GM12864 (cell line): ENCODE measurements at regions not wholly inside any gene's neighbourhood (a gene's known extent, or its start where the extent isn't known, plus 50 kb on each side); places are given as distances from the start of the nearest gene placed in this dataset.

ENCODE experiments used
- DNase-seq: peaks from one replicate; pipeline ENCODE4 v3.0.0-alpha.2; 2011; ENCODE audit warnings: low read depth
- H3K4me3 ChIP-seq: 2 replicates; pipeline ENCODE4 v1.5.1; 2011; ENCODE audit warnings: mild to moderate bottlenecking, low read depth, low read length, control low read depth
- CTCF ChIP-seq: IDR thresholded peaks from 2 replicates; pipeline ENCODE4 v1.5.1; 2011; ENCODE audit warnings: low read depth, mild to moderate bottlenecking, moderate library complexity, low read length, control low read depth, inconsistent platforms; ENCODE audit errors: missing control alignments

DNA sequence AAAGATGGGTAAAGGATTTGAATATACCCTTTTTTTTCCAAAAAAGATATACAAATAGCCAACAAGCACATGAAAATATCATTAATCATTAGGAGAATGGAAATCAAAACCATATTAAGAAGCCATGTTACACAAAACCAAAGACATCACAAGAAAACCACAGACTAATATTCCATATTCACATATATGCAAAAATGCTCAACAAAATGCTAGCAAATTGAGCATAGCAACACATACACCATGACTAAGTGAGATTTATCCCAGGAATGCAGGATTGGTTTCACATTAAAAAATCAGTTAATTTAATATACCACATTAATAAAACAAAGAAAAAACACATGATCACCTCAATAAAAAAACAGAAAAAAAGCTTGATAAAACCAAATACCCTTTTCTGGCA, 84.7 kb upstream of the LMNTD1 start:
- no peak for TF ChIP-seq CTCF

DNA sequence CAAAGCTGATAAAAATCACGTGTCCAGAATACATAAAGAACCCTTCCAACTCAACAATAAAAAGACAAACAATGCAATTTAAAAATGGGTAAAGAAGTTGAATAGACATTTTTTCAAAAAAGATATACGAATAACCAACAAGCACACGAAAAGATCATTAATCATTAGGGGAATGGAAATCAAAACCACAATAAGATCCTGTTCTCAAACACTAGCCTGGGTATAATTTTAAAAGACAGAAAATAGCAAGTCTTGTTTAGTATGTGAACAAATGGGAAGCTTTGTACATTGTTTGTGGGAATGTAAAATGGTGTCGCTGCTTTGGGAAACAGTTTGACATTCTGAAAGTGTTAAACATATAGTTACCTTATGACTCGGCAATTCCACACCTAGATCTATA, 86.3 kb upstream of the LMNTD1 start:
- no peak for DNase-seq
- TF ChIP-seq CTCF: no peak
- no peak overlapping the region for H3K4me3 ChIP-seq

More for the DNA sequence above, 84.7 kb upstream of the LMNTD1 start:
- H3K4me3 ChIP-seq: no peak overlapping the region
- no peak for DNase-seq

GRCh38 chr12:25644979-25645378, 91.9 kb upstream of the LMNTD1 start:
- H3K4me3 ChIP-seq: no peak overlapping the region
- DNase-seq: no peak
- TF ChIP-seq CTCF: no peak

GRCh38 chr12:25645427-25645826, 92.3 kb upstream of the LMNTD1 start:
- H3K4me3 ChIP-seq: no peak overlapping the region
- DNase-seq: no peak
- no peak for TF ChIP-seq CTCF

GRCh38 chr12:25651931-25652330, 98.8 kb upstream of the LMNTD1 start:
- H3K4me3 ChIP-seq: no peak overlapping the region
- no peak for DNase-seq
- no peak for TF ChIP-seq CTCF

- TF ChIP-seq CTCF: no peak
- DNase-seq: no peak
Observed at GRCh38 chr12:25652371-25652770, 99.3 kb upstream of the LMNTD1 start.

GRCh38 chr12:25653487-25654175, 100.5 kb upstream of the LMNTD1 start:
- DNase-seq: no peak
- H3K4me3 ChIP-seq: no peak overlapping the region
- TF ChIP-seq CTCF: no peak

More at GRCh38 chr12:25652371-25652770, 99.3 kb upstream of the LMNTD1 start:
- no peak overlapping the region for H3K4me3 ChIP-seq
